HG03342 (cell line): ENCODE measurements at regions not wholly inside any gene's neighbourhood (a gene's known extent, or its start where the extent isn't known, plus 50 kb on each side); places are given as distances from the start of the nearest gene placed in this dataset.
"Not testable (repeated sequence)": the region's sequence is repeated elsewhere in the genome, so short reads cannot be mapped to it uniquely, and the experiment has no call there.

ENCODE experiments used
- ATAC-seq: cut with Tn5 transposase; IDR thresholded peaks from one replicate; pipeline ENCODE4 v1.9.1; 2021; ENCODE audit warnings: mild to moderate bottlenecking, moderate library complexity; ENCODE audit not compliant: unreplicated experiment

DNA sequence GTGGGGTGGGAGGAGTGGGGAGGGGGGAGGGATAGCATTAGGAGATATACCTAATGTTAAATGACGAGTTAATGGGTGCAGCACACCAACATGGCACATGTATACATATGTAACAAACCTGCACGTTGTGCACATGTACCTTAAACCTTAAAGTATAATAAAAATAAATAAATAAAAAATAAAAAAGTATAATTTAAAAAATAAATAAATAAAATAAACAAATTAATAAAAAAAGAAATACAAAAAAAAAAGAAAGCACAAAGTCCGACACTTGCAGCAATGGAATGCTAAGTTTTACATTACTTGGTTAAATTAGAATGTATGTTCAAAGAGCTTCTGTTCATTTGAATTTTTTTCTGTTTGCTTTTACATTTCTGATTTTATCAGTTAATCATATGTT, 236.5 kb upstream of the POGK start:
- not testable (repeated sequence) for ATAC-seq

DNA sequence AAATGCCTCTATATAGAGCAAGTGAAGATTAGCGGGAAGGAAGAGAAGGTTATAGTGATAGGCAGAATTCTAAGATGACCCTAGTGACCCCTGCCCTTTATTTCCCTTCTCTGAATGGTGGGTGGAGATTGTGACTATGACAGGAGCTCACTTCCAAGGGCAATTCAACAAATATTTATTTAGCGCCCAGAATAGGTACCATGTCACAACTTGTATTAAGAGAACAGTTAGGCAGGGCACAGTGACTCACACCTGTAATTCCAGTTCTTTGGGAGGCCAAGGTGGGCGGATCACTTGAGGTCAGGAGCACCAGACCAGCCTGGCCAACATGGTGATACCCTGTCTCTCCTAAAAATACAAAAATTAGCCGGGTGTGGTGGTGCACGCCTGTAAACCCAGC, 236.0 kb upstream of the POGK start:
- no peak for ATAC-seq

DNA sequence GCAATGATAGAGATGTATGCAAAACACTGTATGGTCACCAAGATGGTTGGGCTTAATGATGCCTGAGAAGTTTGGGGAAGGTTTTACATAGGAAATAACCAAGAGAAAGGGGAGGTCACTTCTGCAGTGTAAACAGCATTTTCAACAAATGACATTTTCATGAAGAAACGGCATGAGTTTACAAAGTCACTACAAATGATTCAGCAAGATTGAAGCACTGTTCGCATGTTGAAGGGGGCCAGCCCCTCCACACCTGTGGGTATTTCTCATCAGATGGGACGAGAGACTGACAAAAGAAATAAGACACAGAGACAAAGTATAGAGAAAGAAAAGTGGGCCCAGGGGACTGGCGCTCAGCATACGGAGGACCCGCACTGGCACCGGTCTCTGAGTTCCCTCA, 234.1 kb upstream of the POGK start:
- no peak for ATAC-seq

DNA sequence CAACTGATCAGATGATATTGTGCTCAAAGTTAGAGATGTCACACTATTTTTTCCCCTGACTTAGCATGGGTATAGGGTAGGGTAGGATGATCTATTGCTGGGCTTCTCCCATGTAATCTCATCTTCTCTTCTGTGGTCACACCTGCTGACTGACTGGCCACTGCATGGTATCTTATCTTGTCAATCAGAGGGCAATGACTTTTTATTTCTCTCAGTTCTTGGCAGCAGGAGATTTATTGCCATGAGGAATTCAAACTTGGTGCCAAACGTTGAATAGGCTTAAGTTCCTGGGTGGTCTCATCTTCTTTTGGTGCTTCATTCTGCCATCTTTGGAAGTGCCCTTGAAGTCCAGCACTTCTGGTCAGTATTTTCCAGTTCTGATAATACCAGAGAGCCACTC, 226.4 kb upstream of the POGK start:
- no peak for ATAC-seq

DNA sequence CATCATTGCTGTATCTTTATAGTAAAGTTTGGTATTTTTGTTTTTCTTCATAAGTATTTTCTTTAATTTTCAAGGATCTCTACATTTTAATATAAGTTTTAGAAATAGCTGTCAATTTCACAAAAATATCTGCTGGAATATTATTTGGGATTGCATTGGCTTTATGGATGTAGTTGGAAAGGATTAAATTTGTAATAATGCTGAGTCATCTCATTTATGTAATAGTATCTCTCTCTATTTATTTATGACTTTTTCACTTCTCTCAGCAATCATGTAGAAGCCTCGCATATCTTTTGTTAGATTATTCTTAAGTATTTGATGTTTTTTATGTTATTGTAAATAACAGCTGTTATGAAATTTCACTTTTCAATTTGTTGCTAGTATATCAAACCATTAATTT, 223.1 kb upstream of the POGK start:
- ATAC-seq, result no peak

DNA sequence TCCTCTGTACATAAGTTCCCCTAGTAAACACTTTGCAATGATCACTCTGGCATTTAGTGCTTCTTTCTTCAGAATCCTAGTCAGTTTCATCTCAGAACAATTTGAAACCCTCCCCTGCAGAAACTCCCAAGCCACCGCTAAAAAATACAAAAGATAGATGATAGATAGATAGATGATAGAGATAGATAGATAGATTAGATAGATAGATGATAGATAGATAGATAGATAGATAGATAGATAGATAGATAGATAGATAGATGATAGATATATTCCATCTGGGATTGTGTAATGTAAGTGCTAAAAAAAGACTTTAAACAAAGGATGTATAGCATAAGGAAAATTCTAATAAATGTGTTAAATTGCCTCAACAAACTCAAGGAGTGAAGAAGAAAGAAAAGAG, 212.6 kb upstream of the POGK start:
- no peak for ATAC-seq

DNA sequence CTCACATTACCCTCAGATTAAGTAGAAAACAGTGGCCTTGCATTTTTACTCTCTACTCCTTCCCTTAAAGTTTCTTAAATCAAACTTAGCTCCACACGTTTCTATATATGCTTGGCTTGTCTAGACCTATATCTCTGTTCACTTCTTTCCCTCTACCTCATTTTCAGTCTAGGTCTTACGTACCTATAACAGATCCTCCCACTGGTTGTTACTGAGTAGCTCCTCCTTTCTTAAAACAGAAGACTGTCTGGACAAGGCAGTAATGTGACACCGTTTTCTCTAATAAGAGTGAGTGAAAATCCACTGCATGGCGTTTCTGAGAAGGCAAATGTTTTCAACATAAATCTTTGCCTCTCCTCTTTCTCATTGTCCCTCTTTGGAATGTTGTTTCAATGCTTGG, 211.7 kb upstream of the POGK start:
- no peak for ATAC-seq

DNA sequence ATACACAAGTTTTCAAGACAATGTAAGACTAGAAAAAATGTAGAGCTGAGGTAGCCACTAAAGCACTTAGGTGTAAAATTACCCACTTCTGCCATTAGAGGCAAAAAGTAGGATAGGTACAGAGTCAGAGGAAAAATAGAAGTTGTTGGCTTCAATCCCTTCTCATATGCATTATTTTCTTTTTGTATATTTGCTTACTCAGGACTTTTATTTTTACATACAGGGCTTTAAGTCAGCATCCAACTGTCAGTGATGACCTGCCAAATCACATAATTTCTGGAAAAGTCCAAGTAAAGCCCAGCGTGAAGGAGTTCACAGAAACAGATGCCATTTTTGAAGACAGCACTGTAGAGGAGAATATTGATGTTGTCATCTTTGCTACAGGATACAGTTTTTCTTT, 211.0 kb upstream of the POGK start:
- ATAC-seq, result no peak

DNA sequence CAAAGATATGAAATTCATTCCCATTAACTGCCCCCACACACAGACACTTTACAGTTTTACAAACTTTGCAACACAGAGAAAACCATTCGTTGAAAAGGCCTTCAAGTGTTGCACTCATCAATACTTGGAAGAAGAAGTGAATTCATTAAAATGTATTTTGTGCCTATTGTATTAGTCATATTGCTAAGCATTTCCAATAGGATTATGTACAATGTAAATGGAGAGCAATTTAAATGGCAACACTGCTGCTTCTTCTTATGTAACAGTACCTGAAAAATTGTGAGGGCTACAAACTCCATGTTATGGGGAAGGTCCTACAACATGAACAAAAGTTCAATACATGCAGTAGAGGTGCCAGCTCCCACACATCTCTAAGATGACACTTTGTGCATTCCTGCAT, 209.3 kb upstream of the POGK start:
- no peak for ATAC-seq

DNA sequence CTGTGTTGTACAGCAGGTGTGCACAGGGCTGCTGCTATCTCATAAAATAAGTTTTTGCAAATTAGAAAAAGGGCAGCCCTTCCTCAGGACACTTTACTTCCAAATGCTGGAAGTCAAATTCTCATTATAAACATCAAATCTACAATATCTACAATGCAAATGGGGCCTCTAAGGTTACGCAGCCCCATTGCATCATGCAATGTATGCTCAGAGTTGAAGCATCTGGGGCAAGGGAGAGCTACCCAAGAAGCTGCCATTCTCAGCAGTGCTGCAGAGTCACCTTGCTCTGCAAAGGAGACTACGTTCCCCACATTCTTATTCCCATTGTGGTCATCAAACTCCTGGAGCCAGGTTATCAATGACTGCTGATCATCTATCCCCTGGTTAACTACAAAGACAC, 208.9 kb upstream of the POGK start:
- ATAC-seq, result no peak

DNA sequence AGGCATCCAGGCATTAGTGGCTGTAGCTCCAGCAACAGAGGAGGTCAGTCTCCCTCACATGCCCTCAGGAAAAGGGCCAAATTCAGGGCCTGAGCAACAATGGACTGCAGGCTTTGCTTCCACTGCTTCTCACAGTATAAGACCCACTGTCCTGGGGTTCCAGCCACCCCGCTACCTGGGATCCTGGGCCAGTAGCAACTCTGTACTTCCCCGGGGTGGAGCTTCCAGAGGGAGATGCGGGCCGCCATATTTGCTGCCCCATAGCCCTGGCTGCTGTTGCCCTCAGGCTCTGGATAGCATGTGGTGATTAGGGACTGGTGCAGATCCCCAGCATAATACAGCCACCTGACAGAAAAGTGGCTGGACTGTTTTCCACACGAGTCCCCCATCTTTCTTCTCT, 201.1 kb upstream of the POGK start:
- ATAC-seq, result no peak

DNA sequence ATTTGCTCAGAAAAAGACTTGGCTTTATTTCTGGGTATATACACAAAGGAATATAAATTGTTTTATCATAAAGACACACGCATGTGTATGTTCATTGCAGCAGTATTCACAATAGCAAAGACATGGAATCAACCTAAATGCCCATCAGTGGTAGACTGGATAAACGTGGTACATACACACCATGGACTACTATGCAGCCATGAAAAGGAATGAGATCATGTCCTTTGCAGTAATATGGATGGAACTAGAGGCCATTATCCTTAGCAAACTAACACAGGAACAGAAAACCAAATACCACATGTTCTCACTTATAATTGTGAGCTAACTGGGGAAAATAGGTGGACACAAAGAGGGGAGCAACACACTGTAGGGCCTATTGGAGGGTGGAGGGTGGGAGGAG, 182.0 kb upstream of the POGK start:
- not testable (repeated sequence) for ATAC-seq

DNA sequence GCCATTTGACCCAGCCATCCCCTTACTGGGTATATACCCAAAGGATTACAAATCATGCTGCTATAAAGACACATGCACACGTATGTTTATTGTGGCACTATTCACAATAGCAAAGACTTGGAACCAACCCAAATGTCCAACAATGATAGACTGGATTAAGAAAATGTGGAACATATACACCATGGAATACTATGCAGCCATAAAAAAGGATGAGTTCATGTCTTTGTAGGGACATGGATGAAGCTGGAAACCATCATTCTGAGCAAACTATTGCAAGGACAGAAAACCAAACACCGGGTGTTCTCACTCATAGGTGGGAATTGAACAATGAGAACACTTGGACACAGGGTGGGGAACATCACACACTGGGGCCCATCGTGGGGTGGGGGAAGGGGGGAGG, 172.5 kb upstream of the POGK start:
- not testable (repeated sequence) for ATAC-seq

DNA sequence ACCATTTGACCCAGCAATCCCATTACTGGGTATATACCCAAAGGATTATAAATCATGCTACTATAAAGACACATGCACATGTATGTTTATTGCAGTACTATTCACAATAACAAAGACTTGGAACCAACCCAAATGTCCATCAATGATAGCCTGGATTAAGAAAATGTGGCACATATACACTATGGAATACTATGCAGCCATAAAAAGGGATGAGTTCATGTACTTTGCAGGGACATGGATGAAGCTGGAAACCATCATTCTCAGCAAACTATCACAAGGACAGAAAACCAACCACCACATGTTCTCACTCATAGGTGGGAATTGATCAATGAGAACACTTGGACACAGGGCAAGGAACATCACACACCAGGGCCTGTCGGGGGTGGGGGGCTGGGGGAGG, 171.7 kb upstream of the POGK start:
- not testable (repeated sequence) for ATAC-seq

DNA sequence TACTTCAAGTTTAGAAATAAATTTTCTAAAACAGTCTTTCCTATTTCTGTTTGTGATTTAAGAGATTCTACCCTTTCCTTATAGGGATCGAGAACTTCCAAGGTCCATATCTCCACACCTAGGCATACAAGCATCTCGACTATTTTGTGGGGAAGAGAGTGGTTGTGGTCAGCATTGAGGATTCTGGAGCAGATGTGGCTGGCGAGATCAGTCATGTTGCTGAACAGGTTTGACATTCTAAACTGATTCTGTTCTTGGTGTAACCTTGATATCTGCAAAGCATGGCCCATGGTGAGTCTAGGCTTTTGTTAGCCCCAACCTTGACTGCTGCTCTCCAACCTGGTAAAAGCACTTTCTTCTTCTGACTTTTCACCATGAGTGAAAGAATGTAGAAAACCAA, 167.6 kb upstream of the POGK start:
- ATAC-seq, result no peak

DNA sequence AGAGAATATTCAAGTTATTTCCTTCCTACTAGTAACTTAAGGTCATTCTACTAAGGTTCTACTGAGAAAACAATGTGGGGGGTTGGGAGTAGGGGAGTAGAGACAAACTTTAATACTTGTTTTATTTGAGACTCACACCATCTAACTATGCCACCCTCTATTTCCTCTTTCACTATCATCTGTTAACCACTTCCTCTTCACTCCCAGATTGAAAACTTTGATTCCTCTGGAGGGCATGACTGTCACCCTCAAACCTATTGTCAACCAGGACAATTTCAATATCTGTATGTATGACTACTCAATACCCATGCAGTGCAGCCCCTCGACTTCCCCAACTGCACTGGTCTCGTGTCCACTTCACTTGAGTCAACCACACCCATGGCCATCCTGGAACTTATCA, 165.6 kb upstream of the POGK start:
- ATAC-seq, result no peak

DNA sequence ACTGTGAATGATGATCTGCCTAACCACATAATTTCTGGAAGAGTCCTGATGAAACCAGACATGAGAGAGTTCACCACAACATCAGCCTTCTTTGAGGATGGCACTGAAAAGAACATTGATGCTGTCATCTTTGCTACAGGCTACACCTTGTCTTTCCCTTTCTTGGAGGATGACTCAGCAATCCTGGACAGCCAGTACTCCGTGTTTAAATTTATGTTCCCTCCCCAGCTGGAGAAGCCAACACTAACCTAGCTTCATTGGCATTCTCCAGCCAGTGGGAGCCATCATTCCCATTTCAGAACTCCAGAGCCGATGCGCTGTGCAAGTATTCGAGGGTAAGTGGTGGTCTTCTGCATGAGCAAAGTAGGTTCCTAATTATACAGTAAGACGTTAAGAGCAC, 164.1 kb upstream of the POGK start:
- no peak for ATAC-seq

DNA sequence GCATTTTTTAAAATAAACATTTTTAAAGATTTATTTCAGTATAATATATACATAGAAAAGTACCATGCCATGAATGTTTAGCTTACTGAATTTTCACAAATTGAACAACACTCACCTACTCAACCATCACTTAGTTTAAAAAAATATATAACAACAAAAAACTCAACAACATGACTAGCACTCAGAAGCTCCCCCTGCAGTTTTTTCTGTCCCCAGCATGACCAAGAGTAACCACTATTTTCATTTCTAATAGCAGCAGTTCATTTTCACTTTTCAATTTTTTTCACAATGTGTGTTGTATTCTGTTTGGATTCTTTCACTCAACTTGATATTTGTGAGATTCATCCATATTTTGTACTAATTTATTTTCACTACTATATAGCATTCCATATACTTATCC, 162.3 kb upstream of the POGK start:
- no peak for ATAC-seq

DNA sequence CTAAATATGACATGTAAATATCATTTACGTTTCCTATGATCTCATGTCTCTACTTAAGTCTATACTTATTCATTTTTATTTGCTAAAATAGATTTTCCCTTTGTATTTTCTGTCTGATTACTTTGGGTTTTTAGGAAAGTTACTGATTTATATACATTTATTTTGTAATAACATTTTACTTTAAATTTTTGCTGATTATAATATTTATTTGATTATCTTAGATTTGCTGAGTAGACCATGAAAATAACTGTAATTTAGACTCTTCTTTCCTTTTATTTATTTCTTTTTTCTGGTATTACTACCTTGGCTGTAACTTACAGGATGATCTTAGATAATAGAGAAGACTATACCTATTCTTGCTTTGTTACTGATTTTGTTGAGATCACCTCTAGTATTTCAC, 159.9 kb upstream of the POGK start:
- ATAC-seq, result no peak

DNA sequence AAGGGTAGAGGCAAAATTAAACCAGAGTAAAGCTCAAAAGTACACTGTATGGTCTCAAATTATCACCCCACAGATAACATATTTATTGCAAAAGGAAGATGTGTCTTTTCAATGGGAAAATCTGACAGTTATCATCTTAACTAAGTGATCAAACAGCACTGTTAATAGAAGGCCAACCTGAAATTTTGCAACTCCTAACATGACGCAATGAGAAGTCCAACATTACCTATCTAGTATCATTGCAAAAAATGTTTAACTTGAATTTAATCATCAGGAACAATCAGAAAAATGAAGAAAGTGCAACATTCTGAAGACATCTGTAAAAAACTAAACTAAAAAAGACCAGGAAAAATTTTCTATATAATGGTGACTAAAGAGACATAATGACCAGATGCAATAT, 156.7 kb upstream of the POGK start:
- ATAC-seq, result no peak

DNA sequence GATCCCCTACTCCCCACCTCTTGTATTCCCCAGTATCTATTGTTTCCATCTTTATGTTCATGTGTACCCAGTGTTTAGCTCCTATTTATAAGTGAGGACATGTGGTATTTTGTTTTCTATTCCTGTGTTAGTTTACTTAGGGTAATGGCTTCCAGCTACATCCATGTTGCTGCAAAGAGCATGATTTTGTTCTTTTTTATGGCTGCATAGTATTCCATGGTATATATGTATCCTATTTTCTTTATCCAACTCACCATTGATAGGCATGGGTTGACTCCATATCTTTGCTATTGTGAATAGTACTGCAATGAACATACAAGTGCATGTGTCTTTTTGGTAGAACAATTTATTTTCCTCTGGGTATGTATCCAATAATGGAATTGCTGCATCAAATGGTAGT, 154.6 kb upstream of the POGK start:
- ATAC-seq, result not testable (repeated sequence)

DNA sequence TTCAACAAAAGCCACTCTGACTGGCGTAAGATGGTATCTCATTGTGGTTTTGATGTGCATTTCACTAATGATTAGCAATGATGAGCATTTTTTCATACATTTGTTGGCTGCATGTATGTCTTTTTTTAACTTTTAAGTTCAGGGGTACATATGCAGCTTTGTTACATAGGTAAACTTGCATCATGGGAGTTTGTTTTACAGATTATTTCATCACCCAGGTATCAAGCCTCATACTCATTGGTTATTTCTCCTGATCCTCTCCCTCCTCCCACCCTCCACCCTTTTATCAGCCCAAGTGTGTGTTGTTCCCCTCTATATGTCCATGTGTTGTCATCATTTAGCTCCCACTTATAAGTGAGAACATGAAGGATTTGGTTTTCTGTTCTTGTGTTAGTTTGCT, 154.1 kb upstream of the POGK start:
- ATAC-seq, result no peak

DNA sequence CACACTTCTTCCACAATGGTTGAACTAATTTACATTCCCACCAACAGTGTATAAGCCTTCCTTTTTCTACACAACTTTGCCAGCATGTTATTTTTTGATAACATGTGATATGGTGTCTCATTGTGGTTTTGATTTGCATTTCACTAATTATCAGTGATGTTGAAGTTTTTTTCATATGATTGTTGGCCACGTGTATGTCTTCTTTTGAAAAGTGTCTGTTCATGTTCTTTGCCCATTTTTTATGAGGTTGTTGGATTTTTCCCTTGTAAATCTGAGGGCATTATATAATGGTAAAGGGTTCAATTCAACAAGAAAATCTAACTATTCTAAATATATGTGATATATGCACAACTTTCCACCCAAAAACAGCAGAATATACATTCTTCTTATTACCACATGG, 153.4 kb upstream of the POGK start:
- not testable (repeated sequence) for ATAC-seq

DNA sequence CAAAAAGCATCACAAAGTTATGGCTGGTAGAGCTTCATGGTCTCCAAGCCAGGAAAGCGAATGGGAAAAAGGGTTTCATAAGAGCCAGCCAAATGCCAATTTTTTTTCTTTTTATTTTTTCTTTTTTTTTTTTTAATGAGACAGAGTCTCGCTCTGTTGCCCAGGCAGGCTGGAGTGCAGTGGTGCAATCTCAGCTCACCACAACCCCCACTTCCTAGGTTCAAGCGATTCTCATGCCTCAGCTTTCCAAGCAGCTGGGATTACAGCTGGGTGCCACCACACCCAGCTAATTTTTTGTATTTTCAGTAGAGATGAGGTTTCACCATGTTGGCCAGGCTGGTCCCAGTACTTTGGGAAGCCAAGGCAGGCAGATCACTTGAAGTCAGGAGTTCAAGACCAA, 148.7 kb upstream of the POGK start:
- not testable (repeated sequence) for ATAC-seq
